Muscle layer of colon (tissue), 2 donors: ENCODE measurements at regions not wholly inside any gene's neighbourhood (a gene's known extent, or its start where the extent isn't known, plus 50 kb on each side); places are given as distances from the start of the nearest gene placed in this dataset.

Experiments used
- H3K27ac ChIP-seq: one replicate; pipeline ENCODE4 v1.7.0; 2013; ENCODE audit warnings: low read depth, mild to moderate bottlenecking, low read length, moderate library complexity
- H3K27me3 ChIP-seq, 2 donors: one replicate each; pipeline ENCODE4 v1.7.0; 2013; ENCODE audit warnings: low read length in 2 of 2, mild to moderate bottlenecking in 2 of 2; ENCODE audit not compliant: insufficient read depth in 2 of 2, control insufficient read depth in 1 of 2
- H3K36me3 ChIP-seq: one replicate; pipeline ENCODE4 v1.7.0; 2013; ENCODE audit warnings: mild to moderate bottlenecking, low read length; ENCODE audit not compliant: insufficient read depth
- H3K4me1 ChIP-seq: one replicate; pipeline ENCODE4 v1.7.0; 2013; ENCODE audit warnings: mild to moderate bottlenecking, low read length; ENCODE audit not compliant: insufficient read depth
- H3K4me3 ChIP-seq, 2 donors: one replicate each; pipeline ENCODE4 v1.7.0; 2013; ENCODE audit warnings: low read length in 2 of 2, low read depth in 1 of 2, mild to moderate bottlenecking in 1 of 2, moderate library complexity in 1 of 2
- H3K9ac ChIP-seq: one replicate; pipeline ENCODE4 v1.7.0; 2013; ENCODE audit warnings: low read length
- H3K9me3 ChIP-seq: one replicate; pipeline ENCODE4 v1.7.0; 2013; ENCODE audit warnings: mild to moderate bottlenecking, low read length
- donor health status: abdominal sarcoma.
- donor health status: Adenocarcinoma of cecum.

GRCh38 chr6:137952247-137952646 is 85.2 kb downstream of the TNFAIP3 start:
- Histone ChIP-seq H3K36me3 (no peaks in the 10 kb centered on the region), H3K9ac (no peak overlapping the region), H3K9me3 (no peaks in the 10 kb centered on the region), H3K4me1 (no peaks in the 10 kb centered on the region), H3K4me3 (no peak overlapping the region), H3K27ac (no peak overlapping the region), H3K27me3 (no peaks in the 10 kb centered on the region)

- no peaks in the 10 kb centered on the region for H3K36me3 ChIP-seq
- H3K9me3 ChIP-seq: no peaks in the 10 kb centered on the region
Observed at GRCh38 chr6:137953761-137954160, 86.7 kb downstream of the TNFAIP3 start.

GRCh38 chr6:137954253-137954652 is 87.2 kb downstream of the TNFAIP3 start:
- Histone ChIP-seq H3K27me3 (no peaks in the 10 kb centered on the region), H3K27ac (no peak overlapping the region), H3K36me3 (no peaks in the 10 kb centered on the region), H3K9ac (no peak overlapping the region), H3K9me3 (no peaks in the 10 kb centered on the region), H3K4me3 (no peak overlapping the region), H3K4me1 (no peaks in the 10 kb centered on the region)

More at GRCh38 chr6:137953761-137954160, 86.7 kb downstream of the TNFAIP3 start:
- Histone ChIP-seq H3K4me3 (no peak overlapping the region), H3K4me1 (no peaks in the 10 kb centered on the region), H3K27ac (no peak overlapping the region), H3K9ac (no peak overlapping the region), H3K27me3 (no peaks in the 10 kb centered on the region)

- no peak overlapping the region for H3K4me3 ChIP-seq
- no peaks in the 10 kb centered on the region for H3K36me3 ChIP-seq
- H3K9ac ChIP-seq: no peak overlapping the region
- no peaks in the 10 kb centered on the region for H3K9me3 ChIP-seq
- H3K4me1 ChIP-seq: no peaks in the 10 kb centered on the region
- no peaks in the 10 kb centered on the region for H3K27me3 ChIP-seq
- H3K27ac ChIP-seq: no peak overlapping the region
Observed at GRCh38 chr6:137956098-137956488, 89.0 kb downstream of the TNFAIP3 start.

- H3K9ac ChIP-seq: no peak overlapping the region
- no peaks in the 10 kb centered on the region for H3K9me3 ChIP-seq
- H3K4me1 ChIP-seq: no peaks in the 10 kb centered on the region
- no peaks in the 10 kb centered on the region for H3K36me3 ChIP-seq
- H3K27ac ChIP-seq: no peak overlapping the region
- no peaks in the 10 kb centered on the region for H3K27me3 ChIP-seq
- H3K4me3 ChIP-seq: no peak overlapping the region
Observed at GRCh38 chr6:137957471-137957870, 90.4 kb downstream of the TNFAIP3 start.

- H3K27ac ChIP-seq: no peak overlapping the region
- H3K27me3 ChIP-seq: no peaks in the 10 kb centered on the region
Observed at GRCh38 chr6:137958811-137959565, 91.9 kb downstream of the TNFAIP3 start.

GRCh38 chr6:137962725-137963124 is 95.7 kb downstream of the TNFAIP3 start:
- Histone ChIP-seq H3K9ac (no peak overlapping the region), H3K36me3 (no peaks in the 10 kb centered on the region), H3K9me3 (no peaks in the 10 kb centered on the region), H3K4me1 (no peaks in the 10 kb centered on the region), H3K27me3 (no peaks in the 10 kb centered on the region), H3K4me3 (no peak overlapping the region), H3K27ac (no peak overlapping the region)

More at GRCh38 chr6:137958811-137959565, 91.9 kb downstream of the TNFAIP3 start:
- no peak overlapping the region for H3K4me3 ChIP-seq
- no peaks in the 10 kb centered on the region for H3K9me3 ChIP-seq
- H3K36me3 ChIP-seq: no peaks in the 10 kb centered on the region
- H3K4me1 ChIP-seq: no peaks in the 10 kb centered on the region
- no peak overlapping the region for H3K9ac ChIP-seq

- H3K9ac ChIP-seq: no peak overlapping the region
- H3K4me3 ChIP-seq: no peak overlapping the region
- H3K9me3 ChIP-seq: no peaks in the 10 kb centered on the region
- H3K27me3 ChIP-seq: no peaks in the 10 kb centered on the region
- no peaks in the 10 kb centered on the region for H3K36me3 ChIP-seq
- H3K4me1 ChIP-seq: no peaks in the 10 kb centered on the region
- no peak overlapping the region for H3K27ac ChIP-seq
Observed at GRCh38 chr6:137964876-137965275, 97.8 kb downstream of the TNFAIP3 start.

GRCh38 chr6:137967689-137968454 is 100.8 kb downstream of the TNFAIP3 start:
- H3K27ac ChIP-seq: no peak overlapping the region
- no peaks in the 10 kb centered on the region for H3K9me3 ChIP-seq

GRCh38 chr6:137968455-137968804 is 101.4 kb downstream of the TNFAIP3 start:
- Histone ChIP-seq H3K9ac (no peak overlapping the region), H3K36me3 (no peaks in the 10 kb centered on the region), H3K4me3 (no peak overlapping the region), H3K27me3 (no peaks in the 10 kb centered on the region), H3K4me1 (no peaks in the 10 kb centered on the region), H3K9me3 (no peaks in the 10 kb centered on the region), H3K27ac (no peak overlapping the region)

More at GRCh38 chr6:137967689-137968454, 100.8 kb downstream of the TNFAIP3 start:
- Histone ChIP-seq H3K4me1 (no peaks in the 10 kb centered on the region), H3K4me3 (no peak overlapping the region), H3K9ac (no peak overlapping the region), H3K27me3 (no peaks in the 10 kb centered on the region), H3K36me3 (no peaks in the 10 kb centered on the region)

GRCh38 chr6:137968901-137969300 is 101.8 kb downstream of the TNFAIP3 start:
- Histone ChIP-seq H3K9ac (no peak overlapping the region), H3K27ac (no peak overlapping the region), H3K27me3 (no peaks in the 10 kb centered on the region), H3K9me3 (no peaks in the 10 kb centered on the region), H3K36me3 (no peaks in the 10 kb centered on the region), H3K4me3 (no peak overlapping the region), H3K4me1 (no peaks in the 10 kb centered on the region)
